Endothelial cell of umbilical vein (primary cell): ENCODE measurements at regions not wholly inside any gene's neighbourhood (a gene's known extent, or its start where the extent isn't known, plus 50 kb on each side); places are given as distances from the start of the nearest gene placed in this dataset.

Experiments used
- BruUV-seq: library from RNA; stranded (reverse); fragments of 400-500 nt; replicated peaks from 2 replicates; lab custom pipeline; 2021; lab: Mats Ljungman, UMichigan
- CTCF ChIA-PET: fragments of 300-600, 350-600 bp; sonication (Branson Sonifier 250); formaldehyde crosslinking; loops from one replicate; lab custom pipeline; 2021; ENCODE audit warnings: antibody characterized with exemption, inconsistent platforms; lab: Charles Lee
- POLR2A ChIA-PET: fragments of 300-600, 350-600 bp; sonication (Branson Sonifier 250); formaldehyde crosslinking; loops from one replicate; lab custom pipeline; 2021; ENCODE audit warnings: antibody characterized with exemption, inconsistent platforms; lab: Charles Lee
- DNase-seq: peaks from one replicate; pipeline ENCODE4 v3.0.0-alpha.2; 2011; ENCODE audit warnings: low read depth, low spot score
- FAIRE-seq: peaks from 2 replicates; lab custom pipeline; 2011; peaks lifted over from hg19 to GRCh38; lab: Jason Lieb, UNC
- H2AFZ ChIP-seq: 2 replicates; pipeline ENCODE4 v1.6.0; 2012; ENCODE audit warnings: low read depth, low read length, control low read depth, inconsistent platforms
- H3K27ac ChIP-seq: 2 replicates; pipeline ENCODE4 v1.5.1; 2011; ENCODE audit warnings: low read depth, mild to moderate bottlenecking, control low read depth, low read length, moderate library complexity; ENCODE audit not compliant: insufficient read depth
- H3K27me3 ChIP-seq, 2 experiments: 2 replicates each; pipeline versions ENCODE4 v1.6.0 to v1.6.1; 2011; ENCODE audit warnings: low read length in 2 of 2, mixed read lengths in 1 of 2; ENCODE audit not compliant: control insufficient read depth in 2 of 2, insufficient read depth in 2 of 2
- H3K36me3 ChIP-seq, 2 experiments: 2 replicates in 1 of 2; 3 replicates in 1 of 2; pipeline ENCODE4 v1.5.1; 2011; ENCODE audit warnings: low read length in 2 of 2, mild to moderate bottlenecking in 1 of 2, moderate library complexity in 1 of 2; ENCODE audit not compliant: control insufficient read depth in 2 of 2, insufficient read depth in 2 of 2; ENCODE audit errors: extremely low read depth in 1 of 2
- H3K4me1 ChIP-seq: 3 replicates; pipeline ENCODE4 v1.5.1; 2011; ENCODE audit warnings: mild to moderate bottlenecking, low read length; ENCODE audit not compliant: control insufficient read depth, insufficient read depth; ENCODE audit errors: extremely low read depth
- H3K4me2 ChIP-seq: 2 replicates; pipeline ENCODE4 v1.6.1; 2011; ENCODE audit warnings: low read length, control low read depth, mixed read lengths; ENCODE audit not compliant: insufficient read depth
- H3K4me3 ChIP-seq, 3 experiments: fragments of 200-600 bp in 1 of 3; sonication (generic), shearing (Covaris generic) in 1 of 3; replicated peaks in 1 of 3; 2 replicates each; pipeline ENCODE4 v1.5.1; 2011 to 2016; ENCODE audit warnings: control low read depth in 3 of 3, low read length in 3 of 3, mild to moderate bottlenecking in 2 of 3, inconsistent platforms in 1 of 3, low read depth in 1 of 3, moderate library complexity in 1 of 3; ENCODE audit not compliant: insufficient read depth in 1 of 3
- H3K79me2 ChIP-seq: 2 replicates; pipeline ENCODE4 v1.6.0; 2012; ENCODE audit warnings: low read length, inconsistent platforms; ENCODE audit not compliant: control insufficient read depth, insufficient read depth
- H3K9ac ChIP-seq: replicated peaks from 2 replicates; pipeline ENCODE3; 2011; ENCODE audit warnings: low read length, control low read depth; ENCODE audit not compliant: insufficient read depth; ENCODE audit errors: extremely low read depth
- H3K9me1 ChIP-seq: replicated peaks from 3 replicates; pipeline ENCODE4 v1.6.0; 2011; ENCODE audit warnings: mild to moderate bottlenecking, low read length; ENCODE audit not compliant: control insufficient read depth, insufficient read depth; ENCODE audit errors: extremely low read depth
- H3K9me3 ChIP-seq: replicated peaks from 2 replicates; pipeline ENCODE4 v1.5.1; 2012; ENCODE audit warnings: low read length, inconsistent platforms; ENCODE audit not compliant: control insufficient read depth, insufficient read depth
- H4K20me1 ChIP-seq: replicated peaks from 2 replicates; pipeline ENCODE3; 2011; ENCODE audit warnings: mild to moderate bottlenecking, low read length; ENCODE audit not compliant: control insufficient read depth, insufficient read depth; ENCODE audit errors: extremely low read depth
- CTCF ChIP-seq, 2 donors: IDR thresholded peaks; 1 replicate in 1 of 2; 2 replicates in 1 of 2; pipeline ENCODE4 v1.5.1; 2011; ENCODE audit warnings: low read length in 2 of 2, mild to moderate bottlenecking in 2 of 2, moderate library complexity in 2 of 2, control low read depth in 1 of 2, inconsistent platforms in 1 of 2, low read depth in 1 of 2; ENCODE audit not compliant: insufficient read depth in 1 of 2; ENCODE audit errors: extremely low read depth in 1 of 2
- EZH2 ChIP-seq: IDR thresholded peaks from 2 replicates; pipeline ENCODE4 v1.6.1; 2012; ENCODE audit warnings: borderline replicate concordance, low read depth, mild to moderate bottlenecking, moderate library complexity, low read length, inconsistent platforms; ENCODE audit not compliant: severe bottlenecking
- FOS ChIP-seq: IDR thresholded peaks from 2 replicates; pipeline ENCODE4 v1.6.1; 2011; ENCODE audit warnings: mild to moderate bottlenecking, low read length, moderate library complexity, borderline replicate concordance; ENCODE audit not compliant: insufficient read depth
- GATA2 ChIP-seq: IDR thresholded peaks from 2 replicates; pipeline ENCODE4 v1.7.0; 2011; ENCODE audit warnings: low read depth, mild to moderate bottlenecking, moderate library complexity, mixed read lengths, low read length; ENCODE audit not compliant: insufficient read length, insufficient read depth
- JUN ChIP-seq: IDR thresholded peaks from 2 replicates; pipeline ENCODE4 v1.6.1; 2011; ENCODE audit warnings: borderline replicate concordance, low read depth; ENCODE audit not compliant: insufficient read length, insufficient read depth
- MAX ChIP-seq: IDR thresholded peaks from 2 replicates; pipeline ENCODE4 v1.6.1; 2011; ENCODE audit not compliant: insufficient read depth, insufficient read length
- MYC ChIP-seq: IDR thresholded peaks from one replicate; pipeline ENCODE4 v1.6.1; 2011; ENCODE audit warnings: mild to moderate bottlenecking, low read depth, low read length
- POLR2A ChIP-seq: IDR thresholded peaks from 2 replicates; pipeline ENCODE4 v1.6.1; 2012; ENCODE audit warnings: low read depth, mild to moderate bottlenecking, control low read depth, low read length
- POLR2AphosphoS5 ChIP-seq: IDR thresholded peaks from 2 replicates; pipeline ENCODE4 v1.6.1; 2012; ENCODE audit warnings: low read depth, mild to moderate bottlenecking, control low read depth, low read length, moderate library complexity; ENCODE audit not compliant: insufficient read depth
- dilution Hi-C: fragments of 300-500 bp; cut with MboI; formaldehyde crosslinking; loops from one replicate; pipeline ENCODE4 v1.15.0; 2019; ENCODE audit warnings: low sequenced_read_pairs; ENCODE audit not compliant: extremely low pct_ligation_motif_present
- intact Hi-C: fragments of 100-400 bp; cut with micrococcal nuclease; formaldehyde crosslinking; loops from one replicate; pipeline ENCODE4 v1.10.0; 2022

GRCh38 chr1:200314085-200314750 lies 95.6 kb downstream of the ZNF281 start:
- Histone ChIP-seq H3K4me3 (no peak overlapping the region), H3K9ac (no peak overlapping the region), H3K27ac (no peak overlapping the region), H3K27me3 (peaks cover 0 to 5% of the 10 kb centered on the region in 2 experiments), H3K9me3 (no peaks in the 10 kb centered on the region), H3K9me1 (no peaks in the 10 kb centered on the region), H3K4me2 (no peak overlapping the region), H4K20me1 (no peaks in the 10 kb centered on the region), H2AFZ (no peak overlapping the region), H3K36me3 (no peaks in the 10 kb centered on the region), H3K79me2 (no peaks in the 10 kb centered on the region), H3K4me1 (no peaks in the 10 kb centered on the region)
- intact Hi-C loops, result no loop called here
- TF ChIP-seq EZH2 (no peak), POLR2A (no peak), POLR2AphosphoS5 (no peak), MYC (no peak), JUN (no peak), FOS (no peak), MAX (no peak), CTCF (IDR thresholded peaks at IDR 0.05; ENCODE audit: extremely low read depth in 1 of 2, insufficient read depth in 1 of 2, low read depth in 1 of 2, low read length in 2 of 2) (no peak), GATA2 (no peak)
- CTCF ChIA-PET, result interaction anchor here (0.7 to 1.5 kb wide), 6 partner anchors 9 to 174 kb away, joined by 3 to 5 read pairs (median 3); no protein-coding TSS in a partner anchor
- FAIRE-seq, result no peak
- POLR2A ChIA-PET, result no interaction called here
- BruUV-seq, result no TSS peak
- dilution Hi-C loops, result no loop called here
- DNase-seq, result no peak
